ENCODE measurements at regions not wholly inside any gene's neighbourhood (a gene's known extent, or its start where the extent isn't known, plus 50 kb on each side); places are given as distances from the start of the nearest gene placed in this dataset.
"Not testable (repeated sequence)": the region's sequence is repeated elsewhere in the genome, so short reads cannot be mapped to it uniquely, and the experiment has no call there.

GRCh38 chr5:135740475-135740874, 94.0 kb upstream of the SLC25A48 start:
- peaks cover 3% of the 10 kb centered on the region for H3K4me1 Mint-ChIP-seq (ENCODE audit: low read depth)
- no peak for DNase-seq (ENCODE audit: low spot score, unreplicated experiment)
- no peaks in the 10 kb centered on the region for H3K36me3 Mint-ChIP-seq (ENCODE audit: insufficient read depth)
- H3K4me3 Mint-ChIP-seq (ENCODE audit: low read depth), result no peak overlapping the region
- TF ChIP-seq, protein P1, sequence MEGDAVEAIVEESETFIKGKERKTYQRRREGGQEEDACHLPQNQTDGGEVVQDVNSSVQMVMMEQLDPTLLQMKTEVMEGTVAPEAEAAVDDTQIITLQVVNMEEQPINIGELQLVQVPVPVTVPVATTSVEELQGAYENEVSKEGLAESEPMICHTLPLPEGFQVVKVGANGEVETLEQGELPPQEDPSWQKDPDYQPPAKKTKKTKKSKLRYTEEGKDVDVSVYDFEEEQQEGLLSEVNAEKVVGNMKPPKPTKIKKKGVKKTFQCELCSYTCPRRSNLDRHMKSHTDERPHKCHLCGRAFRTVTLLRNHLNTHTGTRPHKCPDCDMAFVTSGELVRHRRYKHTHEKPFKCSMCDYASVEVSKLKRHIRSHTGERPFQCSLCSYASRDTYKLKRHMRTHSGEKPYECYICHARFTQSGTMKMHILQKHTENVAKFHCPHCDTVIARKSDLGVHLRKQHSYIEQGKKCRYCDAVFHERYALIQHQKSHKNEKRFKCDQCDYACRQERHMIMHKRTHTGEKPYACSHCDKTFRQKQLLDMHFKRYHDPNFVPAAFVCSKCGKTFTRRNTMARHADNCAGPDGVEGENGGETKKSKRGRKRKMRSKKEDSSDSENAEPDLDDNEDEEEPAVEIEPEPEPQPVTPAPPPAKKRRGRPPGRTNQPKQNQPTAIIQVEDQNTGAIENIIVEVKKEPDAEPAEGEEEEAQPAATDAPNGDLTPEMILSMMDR (IDR thresholded peaks at IDR 0.05; ENCODE audit: unreplicated experiment), result no peak
- H3K9me3 Mint-ChIP-seq (ENCODE audit: low read depth), result peaks cover 6% of the 10 kb centered on the region
- peaks cover 28% of the 10 kb centered on the region for H3K27me3 Mint-ChIP-seq
- H3K27ac Mint-ChIP-seq, result no peak overlapping the region

GRCh38 chr5:135739383-135739981, 95.0 kb upstream of the SLC25A48 start:
- Mint-ChIP-seq H3K4me1 (ENCODE audit: low read depth) (peaks cover 3% of the 10 kb centered on the region), H3K36me3 (ENCODE audit: insufficient read depth) (no peaks in the 10 kb centered on the region), H3K27me3 (peaks cover 33% of the 10 kb centered on the region), H3K9me3 (ENCODE audit: low read depth) (peaks cover 6% of the 10 kb centered on the region), H3K27ac (no peak overlapping the region), H3K4me3 (ENCODE audit: low read depth) (no peak overlapping the region)
- no peak for DNase-seq (ENCODE audit: low spot score, unreplicated experiment)
- TF ChIP-seq, protein P1 (IDR thresholded peaks at IDR 0.05; ENCODE audit: unreplicated experiment), result no peak

- Mint-ChIP-seq H3K27ac (no peak overlapping the region), H3K27me3 (peaks cover 33% of the 10 kb centered on the region), H3K9me3 (ENCODE audit: low read depth) (peaks cover under 1% of the 10 kb centered on the region), H3K36me3 (ENCODE audit: insufficient read depth) (no peaks in the 10 kb centered on the region), H3K4me3 (ENCODE audit: low read depth) (no peak overlapping the region), H3K4me1 (ENCODE audit: low read depth) (no peaks in the 10 kb centered on the region)
- DNase-seq (ENCODE audit: low spot score, unreplicated experiment), result no peak
- TF ChIP-seq, protein P1 (IDR thresholded peaks at IDR 0.05; ENCODE audit: unreplicated experiment), result no peak
Observed at GRCh38 chr5:135738564-135738875, 95.9 kb upstream of the SLC25A48 start.

- no peak overlapping the region for H3K4me3 Mint-ChIP-seq (ENCODE audit: low read depth)
- no peak overlapping the region for H3K27ac Mint-ChIP-seq
- H3K36me3 Mint-ChIP-seq (ENCODE audit: insufficient read depth), result no peaks in the 10 kb centered on the region
- H3K9me3 Mint-ChIP-seq (ENCODE audit: low read depth), result no peaks in the 10 kb centered on the region
- peaks cover 33% of the 10 kb centered on the region for H3K27me3 Mint-ChIP-seq
- TF ChIP-seq, protein P1 (IDR thresholded peaks at IDR 0.05; ENCODE audit: unreplicated experiment), result no peak
- DNase-seq (ENCODE audit: low spot score, unreplicated experiment), result no peak
- H3K4me1 Mint-ChIP-seq (ENCODE audit: low read depth), result no peaks in the 10 kb centered on the region
Observed at GRCh38 chr5:135737701-135738563, 96.5 kb upstream of the SLC25A48 start.

- not testable (repeated sequence) for H3K27ac Mint-ChIP-seq; H3K4me3 Mint-ChIP-seq (ENCODE audit: low read depth); H3K36me3 Mint-ChIP-seq (ENCODE audit: insufficient read depth); H3K4me1 Mint-ChIP-seq (ENCODE audit: low read depth); DNase-seq (ENCODE audit: low spot score, unreplicated experiment); H3K9me3 Mint-ChIP-seq (ENCODE audit: low read depth)
- peaks cover 33% of the 10 kb centered on the region for H3K27me3 Mint-ChIP-seq
Observed at GRCh38 chr5:135736952-135737351, 97.5 kb upstream of the SLC25A48 start.

- no peaks in the 10 kb centered on the region for H3K9me3 Mint-ChIP-seq (ENCODE audit: low read depth)
- H3K4me1 Mint-ChIP-seq (ENCODE audit: low read depth), result no peaks in the 10 kb centered on the region
- TF ChIP-seq, protein P1 (IDR thresholded peaks at IDR 0.05; ENCODE audit: unreplicated experiment), result no peak
- H3K36me3 Mint-ChIP-seq (ENCODE audit: insufficient read depth), result no peaks in the 10 kb centered on the region
- H3K4me3 Mint-ChIP-seq (ENCODE audit: low read depth), result no peak overlapping the region
- peaks cover 33% of the 10 kb centered on the region for H3K27me3 Mint-ChIP-seq
- H3K27ac Mint-ChIP-seq, result no peak overlapping the region
- DNase-seq (ENCODE audit: low spot score, unreplicated experiment), result no peak
Observed at GRCh38 chr5:135735831-135736230, 98.6 kb upstream of the SLC25A48 start.

GRCh38 chr5:135734956-135735355, 99.5 kb upstream of the SLC25A48 start:
- H3K4me3 Mint-ChIP-seq (ENCODE audit: low read depth); DNase-seq (ENCODE audit: low spot score, unreplicated experiment); H3K9me3 Mint-ChIP-seq (ENCODE audit: low read depth); H3K27ac Mint-ChIP-seq; H3K36me3 Mint-ChIP-seq (ENCODE audit: insufficient read depth); H3K4me1 Mint-ChIP-seq (ENCODE audit: low read depth): not testable (repeated sequence)
- H3K27me3 Mint-ChIP-seq, result peaks cover 33% of the 10 kb centered on the region

DNA sequence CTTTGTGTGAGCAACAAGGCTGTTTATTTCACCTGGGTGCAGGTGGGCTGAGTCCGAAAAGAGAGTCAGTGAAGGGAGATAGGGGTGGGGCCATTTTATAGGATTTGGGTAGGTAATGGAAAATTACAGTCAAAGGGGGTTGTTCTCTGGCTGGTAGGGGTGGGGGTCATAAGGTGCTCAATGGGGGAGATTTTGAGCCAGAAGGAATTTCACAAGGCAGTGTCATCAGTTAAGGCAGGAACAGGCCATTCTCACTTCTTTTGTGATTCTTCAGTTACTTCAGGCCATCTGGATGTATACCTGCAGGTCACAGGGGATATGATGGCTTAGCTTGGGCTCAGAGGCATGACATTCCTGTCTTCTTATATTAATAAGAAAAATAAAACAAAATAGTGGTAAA, 103.4 kb upstream of the SLC25A48 start:
- not testable (repeated sequence) for H3K36me3 Mint-ChIP-seq (ENCODE audit: insufficient read depth); H3K4me1 Mint-ChIP-seq (ENCODE audit: low read depth); H3K9me3 Mint-ChIP-seq (ENCODE audit: low read depth); H3K27ac Mint-ChIP-seq; DNase-seq (ENCODE audit: low spot score, unreplicated experiment); H3K4me3 Mint-ChIP-seq (ENCODE audit: low read depth)
- H3K27me3 Mint-ChIP-seq, result peaks cover 12% of the 10 kb centered on the region

Measured in progenitor cell of endocrine pancreas (in vitro differentiated cells).